ENCODE measurements at regions not wholly inside any gene's neighbourhood (a gene's known extent, or its start where the extent isn't known, plus 50 kb on each side); places are given as distances from the start of the nearest gene placed in this dataset.

- H3K4me3 ChIP-seq (ENCODE audit: low read depth, low read length) = no peak overlapping the region
- no peak for TF ChIP-seq CTCF (IDR thresholded peaks at IDR 0.05; ENCODE audit: insufficient read depth, low read length, poor library complexity, severe bottlenecking)
- no peaks in the 10 kb centered on the region for H3K27me3 ChIP-seq (ENCODE audit: control insufficient read depth, insufficient read depth, low read length)
- no peak for DNase-seq (ENCODE audit: low read depth)
- H3K36me3 ChIP-seq (ENCODE audit: control insufficient read depth, insufficient read depth, low read length) = no peaks in the 10 kb centered on the region
These were observed 357.9 kb upstream of the TSHZ2 start for GRCh38 chr20:52614051-52614863.

- no peak overlapping the region for H3K4me3 ChIP-seq (ENCODE audit: low read depth, low read length)
- DNase-seq (ENCODE audit: low read depth) = no peak
- H3K36me3 ChIP-seq (ENCODE audit: control insufficient read depth, insufficient read depth, low read length) = no peaks in the 10 kb centered on the region
- no peak for TF ChIP-seq CTCF (IDR thresholded peaks at IDR 0.05; ENCODE audit: insufficient read depth, low read length, poor library complexity, severe bottlenecking)
- no peaks in the 10 kb centered on the region for H3K27me3 ChIP-seq (ENCODE audit: control insufficient read depth, insufficient read depth, low read length)
These were observed 360.0 kb upstream of the TSHZ2 start for GRCh38 chr20:52612046-52612632.

- no peak overlapping the region for H3K4me3 ChIP-seq (ENCODE audit: low read depth, low read length)
- H3K36me3 ChIP-seq (ENCODE audit: control insufficient read depth, insufficient read depth, low read length) = no peaks in the 10 kb centered on the region
- no peak for TF ChIP-seq CTCF (IDR thresholded peaks at IDR 0.05; ENCODE audit: insufficient read depth, low read length, poor library complexity, severe bottlenecking)
- DNase-seq (ENCODE audit: low read depth) = no peak
- H3K27me3 ChIP-seq (ENCODE audit: control insufficient read depth, insufficient read depth, low read length) = no peaks in the 10 kb centered on the region
These were observed 361.4 kb upstream of the TSHZ2 start for GRCh38 chr20:52610749-52611148.

- Histone ChIP-seq H3K27me3 (ENCODE audit: control insufficient read depth, insufficient read depth, low read length) (no peaks in the 10 kb centered on the region), H3K36me3 (ENCODE audit: control insufficient read depth, insufficient read depth, low read length) (no peaks in the 10 kb centered on the region), H3K4me3 (ENCODE audit: low read depth, low read length) (no peak overlapping the region)
- TF ChIP-seq CTCF (IDR thresholded peaks at IDR 0.05; ENCODE audit: insufficient read depth, low read length, poor library complexity, severe bottlenecking) = no peak
- no peak for DNase-seq (ENCODE audit: low read depth)
These were observed 370.7 kb upstream of the TSHZ2 start for GRCh38 chr20:52601295-52601971.

- no peak for TF ChIP-seq CTCF (IDR thresholded peaks at IDR 0.05; ENCODE audit: insufficient read depth, low read length, poor library complexity, severe bottlenecking)
- Histone ChIP-seq H3K4me3 (ENCODE audit: low read depth, low read length) (no peak overlapping the region), H3K36me3 (ENCODE audit: control insufficient read depth, insufficient read depth, low read length) (no peaks in the 10 kb centered on the region), H3K27me3 (ENCODE audit: control insufficient read depth, insufficient read depth, low read length) (no peaks in the 10 kb centered on the region)
- DNase-seq (ENCODE audit: low read depth) = no peak
These were observed 375.9 kb upstream of the TSHZ2 start for GRCh38 chr20:52596256-52596655.

Data from kidney epithelial cell (primary cell).